DMS79 treated with DMSO at 0.1 percent for 48 hours (cell line): ENCODE measurements at regions not wholly inside any gene's neighbourhood (a gene's known extent, or its start where the extent isn't known, plus 50 kb on each side); places are given as distances from the start of the nearest gene placed in this dataset.
A peak's percentile ranks its signal among the peaks of the same experiment; 100 is the strongest.

Experiments used
- DNase-seq: peaks from one replicate; lab custom pipeline; 2025; lab: John Stamatoyannopoulos, UW

- DNase-seq, result no peak
Observed at GRCh38 chrX:151239751-151240150, 63.4 kb downstream of the GPR50 start.

- DNase-seq, result no peak
Observed at GRCh38 chrX:151240237-151240636, 63.9 kb downstream of the GPR50 start.

- DNase-seq, result no peak
Observed at GRCh38 chrX:151268836-151269235, 92.5 kb downstream of the GPR50 start.

GRCh38 chrX:151279161-151279560 lies 102.8 kb downstream of the GPR50 start:
- no peak for DNase-seq

GRCh38 chrX:151287954-151288353 lies 109.1 kb upstream of the VMA21 start:
- DNase-seq, result peak; percentile 0

GRCh38 chrX:151323054-151323453 lies 74.0 kb upstream of the VMA21 start:
- DNase-seq, result no peak

GRCh38 chrX:151336809-151337208 lies 60.2 kb upstream of the VMA21 start:
- no peak for DNase-seq

- DNase-seq, result no peak
Observed at GRCh38 chrX:151346931-151347543, 50.0 kb upstream of the VMA21 start.
